ENCODE measurements at regions not wholly inside any gene's neighbourhood (a gene's known extent, or its start where the extent isn't known, plus 50 kb on each side); places are given as distances from the start of the nearest gene placed in this dataset.

GRCh38 chr4:177895136-177895535 is 452.9 kb upstream of the AGA start:
- no peak for DNase-seq (ENCODE audit: low read depth)
- TF ChIP-seq CTCF (conservative IDR thresholded peaks at IDR 0.05; ENCODE audit: low read depth, low read length), result no peak

GRCh38 chr4:177901786-177902185 is 459.5 kb upstream of the AGA start:
- H3K4me3 ChIP-seq (ENCODE audit: low read length), result no peak overlapping the region
- no peak for DNase-seq (ENCODE audit: low read depth)
- no peak for TF ChIP-seq CTCF (conservative IDR thresholded peaks at IDR 0.05; ENCODE audit: low read depth, low read length)

More at GRCh38 chr4:177895136-177895535, 452.9 kb upstream of the AGA start:
- H3K4me3 ChIP-seq (ENCODE audit: low read length), result no peak overlapping the region

GRCh38 chr4:177902386-177902785 is 460.1 kb upstream of the AGA start:
- TF ChIP-seq CTCF (conservative IDR thresholded peaks at IDR 0.05; ENCODE audit: low read depth, low read length), result no peak
- DNase-seq (ENCODE audit: low read depth), result no peak

GRCh38 chr4:177907736-177908424 is 465.6 kb upstream of the AGA start:
- no peak for TF ChIP-seq CTCF (conservative IDR thresholded peaks at IDR 0.05; ENCODE audit: low read depth, low read length)
- DNase-seq (ENCODE audit: low read depth), result no peak
- H3K4me3 ChIP-seq (ENCODE audit: low read length), result no peak overlapping the region

More at GRCh38 chr4:177902386-177902785, 460.1 kb upstream of the AGA start:
- H3K4me3 ChIP-seq (ENCODE audit: low read length), result no peak overlapping the region

- H3K4me3 ChIP-seq (ENCODE audit: low read length), result no peak overlapping the region
- no peak for TF ChIP-seq CTCF (conservative IDR thresholded peaks at IDR 0.05; ENCODE audit: low read depth, low read length)
- no peak for DNase-seq (ENCODE audit: low read depth)
Observed at GRCh38 chr4:177921715-177922114, 479.5 kb upstream of the AGA start.

GRCh38 chr4:177923888-177924287 is 481.7 kb upstream of the AGA start:
- no peak overlapping the region for H3K4me3 ChIP-seq (ENCODE audit: low read length)
- DNase-seq (ENCODE audit: low read depth), result no peak
- no peak for TF ChIP-seq CTCF (conservative IDR thresholded peaks at IDR 0.05; ENCODE audit: low read depth, low read length)

GRCh38 chr4:177937041-177937440 is 494.8 kb upstream of the AGA start:
- H3K4me3 ChIP-seq (ENCODE audit: low read length), result no peak overlapping the region
- TF ChIP-seq CTCF (conservative IDR thresholded peaks at IDR 0.05; ENCODE audit: low read depth, low read length), result no peak
- DNase-seq (ENCODE audit: low read depth), result no peak

Data from retinal pigment epithelial cell (primary cell).